ENCODE measurements at regions not wholly inside any gene's neighbourhood (a gene's known extent, or its start where the extent isn't known, plus 50 kb on each side); places are given as distances from the start of the nearest gene placed in this dataset.

DNA sequence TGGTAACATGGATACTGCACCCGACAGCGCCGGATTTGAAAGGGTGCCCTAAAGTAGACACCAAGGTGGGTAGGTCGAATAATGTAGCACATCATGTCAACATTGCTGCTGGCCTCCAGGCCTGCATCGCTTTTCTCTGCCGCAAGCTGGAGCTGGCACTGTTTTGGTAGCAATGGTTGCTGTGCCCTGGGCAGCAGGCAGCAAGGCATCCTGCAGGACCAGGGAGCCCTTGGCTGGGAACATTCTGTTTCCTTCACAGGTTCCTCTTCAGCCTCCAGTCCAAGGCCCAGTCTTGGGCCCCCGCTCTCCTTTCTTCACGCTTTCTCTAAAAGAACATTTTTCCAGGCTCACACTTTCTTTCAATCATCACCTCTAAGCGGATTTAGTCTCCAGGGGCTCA lies 365.8 kb upstream of the JARID2 start:
- H3K4me3 Mint-ChIP-seq (ENCODE audit: low read depth), result no peak overlapping the region
- H3K4me1 Mint-ChIP-seq (ENCODE audit: low read depth), result peaks cover 12% of the 10 kb centered on the region
- H3K27me3 Mint-ChIP-seq, result peaks cover 3% of the 10 kb centered on the region
- H3K27ac Mint-ChIP-seq, result no peak overlapping the region
- DNase-seq (ENCODE audit: low spot score, unreplicated experiment), result no peak
- TF ChIP-seq, protein P1, sequence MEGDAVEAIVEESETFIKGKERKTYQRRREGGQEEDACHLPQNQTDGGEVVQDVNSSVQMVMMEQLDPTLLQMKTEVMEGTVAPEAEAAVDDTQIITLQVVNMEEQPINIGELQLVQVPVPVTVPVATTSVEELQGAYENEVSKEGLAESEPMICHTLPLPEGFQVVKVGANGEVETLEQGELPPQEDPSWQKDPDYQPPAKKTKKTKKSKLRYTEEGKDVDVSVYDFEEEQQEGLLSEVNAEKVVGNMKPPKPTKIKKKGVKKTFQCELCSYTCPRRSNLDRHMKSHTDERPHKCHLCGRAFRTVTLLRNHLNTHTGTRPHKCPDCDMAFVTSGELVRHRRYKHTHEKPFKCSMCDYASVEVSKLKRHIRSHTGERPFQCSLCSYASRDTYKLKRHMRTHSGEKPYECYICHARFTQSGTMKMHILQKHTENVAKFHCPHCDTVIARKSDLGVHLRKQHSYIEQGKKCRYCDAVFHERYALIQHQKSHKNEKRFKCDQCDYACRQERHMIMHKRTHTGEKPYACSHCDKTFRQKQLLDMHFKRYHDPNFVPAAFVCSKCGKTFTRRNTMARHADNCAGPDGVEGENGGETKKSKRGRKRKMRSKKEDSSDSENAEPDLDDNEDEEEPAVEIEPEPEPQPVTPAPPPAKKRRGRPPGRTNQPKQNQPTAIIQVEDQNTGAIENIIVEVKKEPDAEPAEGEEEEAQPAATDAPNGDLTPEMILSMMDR (IDR thresholded peaks at IDR 0.05; ENCODE audit: unreplicated experiment), result no peak
- no peaks in the 10 kb centered on the region for H3K9me3 Mint-ChIP-seq (ENCODE audit: low read depth)
- H3K36me3 Mint-ChIP-seq (ENCODE audit: insufficient read depth), result no peaks in the 10 kb centered on the region

DNA sequence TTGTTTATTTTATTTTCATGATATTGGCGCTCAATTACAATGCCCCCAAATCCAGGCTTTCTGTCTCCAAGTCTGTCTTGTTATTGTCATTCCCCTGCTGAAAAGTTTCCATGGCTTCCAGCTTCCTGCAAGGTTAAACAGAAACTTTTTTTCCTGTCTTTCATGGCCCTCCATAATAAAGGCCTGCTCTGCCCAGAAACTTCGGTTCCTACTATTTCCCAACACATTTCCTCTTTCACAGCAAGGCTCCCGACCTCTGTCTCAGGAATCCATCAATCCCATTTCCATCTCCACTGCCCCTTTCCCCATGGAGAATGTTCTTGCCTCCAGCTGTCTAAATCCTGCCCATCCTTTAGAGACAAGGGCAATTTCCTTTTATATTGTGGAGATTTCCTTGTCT lies 365.2 kb upstream of the JARID2 start:
- H3K27me3 Mint-ChIP-seq, result peaks cover 3% of the 10 kb centered on the region

DNA sequence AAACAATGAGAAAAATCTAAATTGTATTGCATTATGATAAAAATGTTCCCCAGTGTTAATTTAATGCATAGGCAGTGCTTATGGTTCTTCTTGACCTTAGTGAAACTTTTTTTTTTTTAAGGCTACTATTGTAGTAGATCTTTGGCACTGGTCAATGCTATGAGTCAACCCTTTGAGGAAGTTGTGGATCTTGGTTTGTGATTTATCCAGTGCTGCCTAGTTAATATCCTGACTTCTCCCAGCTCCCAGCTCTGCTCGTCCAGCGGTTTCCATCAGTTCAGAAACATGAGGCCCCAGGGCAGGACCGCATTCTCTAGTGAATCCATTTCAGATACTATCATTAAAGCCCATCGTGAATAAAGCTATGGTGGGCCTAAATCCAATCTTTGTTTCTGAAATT lies 364.5 kb upstream of the JARID2 start:
- no peak for DNase-seq (ENCODE audit: low spot score, unreplicated experiment)
- Mint-ChIP-seq H3K27ac (no peak overlapping the region), H3K4me1 (ENCODE audit: low read depth) (peaks cover 12% of the 10 kb centered on the region), H3K36me3 (ENCODE audit: insufficient read depth) (no peaks in the 10 kb centered on the region), H3K4me3 (ENCODE audit: low read depth) (no peak overlapping the region), H3K27me3 (peaks cover 3% of the 10 kb centered on the region), H3K9me3 (ENCODE audit: low read depth) (no peaks in the 10 kb centered on the region)
- TF ChIP-seq, protein P1 (IDR thresholded peaks at IDR 0.05; ENCODE audit: unreplicated experiment), result no peak

More for the DNA sequence above, 365.2 kb upstream of the JARID2 start:
- H3K36me3 Mint-ChIP-seq (ENCODE audit: insufficient read depth), result no peaks in the 10 kb centered on the region
- DNase-seq (ENCODE audit: low spot score, unreplicated experiment), result no peak
- H3K4me1 Mint-ChIP-seq (ENCODE audit: low read depth), result peaks cover 12% of the 10 kb centered on the region
- H3K27ac Mint-ChIP-seq, result no peak overlapping the region
- no peaks in the 10 kb centered on the region for H3K9me3 Mint-ChIP-seq (ENCODE audit: low read depth)
- TF ChIP-seq, protein P1 (IDR thresholded peaks at IDR 0.05; ENCODE audit: unreplicated experiment), result no peak
- no peak overlapping the region for H3K4me3 Mint-ChIP-seq (ENCODE audit: low read depth)

DNA sequence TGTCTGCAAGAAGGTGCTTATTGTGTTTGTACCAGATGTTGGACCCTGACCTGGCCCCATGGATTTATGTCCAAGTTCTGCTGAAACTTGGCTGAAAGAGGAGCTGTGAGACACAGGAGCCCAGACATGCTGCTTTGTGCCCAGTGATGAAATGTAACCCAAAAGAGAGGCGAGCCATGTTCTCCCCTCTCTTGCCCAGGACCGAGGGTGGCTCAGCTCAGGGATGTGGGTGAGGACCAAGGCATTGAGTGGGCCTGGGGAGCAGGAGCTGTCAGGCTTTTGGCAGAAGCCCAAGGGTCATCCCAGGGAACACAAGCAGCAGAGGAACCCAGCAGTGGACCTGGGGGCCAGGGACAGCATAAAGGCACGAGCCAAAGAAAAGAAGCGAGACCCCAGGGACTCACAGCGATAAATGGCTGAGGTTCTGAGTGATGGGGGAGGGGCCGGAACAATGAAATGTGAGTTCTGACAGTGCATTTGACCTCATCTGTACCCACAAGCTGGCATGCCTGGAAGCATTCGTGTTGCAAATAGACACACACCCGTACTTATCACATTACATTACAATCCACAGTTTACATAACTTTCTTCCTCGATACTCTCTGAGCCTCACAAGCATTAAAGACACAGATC lies 363.4 kb upstream of the JARID2 start:
- peaks cover 12% of the 10 kb centered on the region for H3K4me1 Mint-ChIP-seq (ENCODE audit: low read depth)
- no peak for DNase-seq (ENCODE audit: low spot score, unreplicated experiment)
- TF ChIP-seq, protein P1 (IDR thresholded peaks at IDR 0.05; ENCODE audit: unreplicated experiment), result no peak
- H3K36me3 Mint-ChIP-seq (ENCODE audit: insufficient read depth), result no peaks in the 10 kb centered on the region
- no peak overlapping the region for H3K4me3 Mint-ChIP-seq (ENCODE audit: low read depth)
- H3K27me3 Mint-ChIP-seq, result peaks cover 8% of the 10 kb centered on the region
- no peak overlapping the region for H3K27ac Mint-ChIP-seq
- no peaks in the 10 kb centered on the region for H3K9me3 Mint-ChIP-seq (ENCODE audit: low read depth)

DNA sequence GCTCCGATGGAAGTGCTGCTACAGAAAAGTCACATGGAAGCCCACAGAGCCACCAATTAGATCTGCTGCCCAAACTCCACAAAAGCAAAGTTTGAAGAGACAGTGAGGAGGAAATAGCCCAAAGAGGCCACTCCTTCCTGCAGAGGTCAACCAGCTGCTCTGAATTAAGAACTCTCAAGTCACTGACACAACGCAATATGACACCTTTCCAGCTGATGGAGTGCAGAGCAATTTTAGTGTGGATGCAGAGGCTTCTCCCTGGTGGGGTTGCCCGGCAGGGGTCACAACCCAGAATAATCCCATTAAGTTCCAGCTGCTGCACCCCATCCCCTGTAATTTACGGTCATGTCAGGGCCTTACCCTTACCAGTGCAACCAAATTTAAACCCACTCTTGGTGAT lies 361.9 kb upstream of the JARID2 start:
- H3K4me1 Mint-ChIP-seq (ENCODE audit: low read depth), result peaks cover 12% of the 10 kb centered on the region
- no peaks in the 10 kb centered on the region for H3K36me3 Mint-ChIP-seq (ENCODE audit: insufficient read depth)
- no peak overlapping the region for H3K27ac Mint-ChIP-seq
- no peak for DNase-seq (ENCODE audit: low spot score, unreplicated experiment)
- H3K27me3 Mint-ChIP-seq, result peaks cover 8% of the 10 kb centered on the region
- no peak overlapping the region for H3K4me3 Mint-ChIP-seq (ENCODE audit: low read depth)
- TF ChIP-seq, protein P1 (IDR thresholded peaks at IDR 0.05; ENCODE audit: unreplicated experiment), result no peak
- no peaks in the 10 kb centered on the region for H3K9me3 Mint-ChIP-seq (ENCODE audit: low read depth)

Measured in progenitor cell of endocrine pancreas (in vitro differentiated cells).